ENCODE measurements at regions not wholly inside any gene's neighbourhood (a gene's known extent, or its start where the extent isn't known, plus 50 kb on each side); places are given as distances from the start of the nearest gene placed in this dataset.

DNA sequence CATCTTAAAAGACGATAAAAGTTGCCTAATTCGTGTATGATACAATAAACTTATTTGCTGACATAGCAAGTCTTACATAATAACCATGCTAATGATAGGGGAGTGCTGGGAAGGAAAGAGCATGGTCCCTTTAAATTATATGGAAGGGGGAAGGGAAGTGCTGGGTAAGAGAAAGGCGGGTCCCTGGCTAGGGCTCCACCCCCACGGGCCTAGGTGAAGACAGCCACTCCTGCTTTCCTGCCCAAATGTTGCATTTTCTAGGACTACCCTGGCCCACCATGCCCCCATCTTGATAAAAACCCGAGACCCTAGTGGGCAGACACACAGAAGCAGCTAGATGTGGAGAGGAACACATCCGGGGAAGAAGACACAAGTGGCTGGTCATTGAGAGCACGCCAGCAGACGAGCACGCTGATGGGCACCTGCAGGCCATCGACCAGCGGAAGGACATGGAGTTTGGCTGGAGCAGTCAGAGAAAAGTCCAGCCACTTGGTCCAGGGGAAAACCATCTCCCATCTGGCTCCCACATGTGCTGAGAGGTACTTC, 328.7 kb downstream of the ARL4A start:
- Histone ChIP-seq H3K9ac (no peak overlapping the region), H3K79me2 (ENCODE audit: insufficient read depth, low read depth) (no peaks in the 10 kb centered on the region), H3K27ac (no peak overlapping the region), H3K4me2 (no peak overlapping the region), H3K4me1 (ENCODE audit: low read depth, poor library complexity, severe bottlenecking) (no peaks in the 10 kb centered on the region), H3K4me3 (IDR thresholded peaks at IDR 0.05; ENCODE audit: insufficient read depth, low read depth, low read length) (no peak overlapping the region), H4K20me1 (ENCODE audit: insufficient read depth) (no peaks in the 10 kb centered on the region), H3K27me3 (ENCODE audit: insufficient read depth, low read depth) (no peaks in the 10 kb centered on the region), H3K36me3 (ENCODE audit: insufficient read depth) (no peaks in the 10 kb centered on the region), H2AFZ (ENCODE audit: low read depth) (no peak overlapping the region)
- TF ChIP-seq, protein P1, sequence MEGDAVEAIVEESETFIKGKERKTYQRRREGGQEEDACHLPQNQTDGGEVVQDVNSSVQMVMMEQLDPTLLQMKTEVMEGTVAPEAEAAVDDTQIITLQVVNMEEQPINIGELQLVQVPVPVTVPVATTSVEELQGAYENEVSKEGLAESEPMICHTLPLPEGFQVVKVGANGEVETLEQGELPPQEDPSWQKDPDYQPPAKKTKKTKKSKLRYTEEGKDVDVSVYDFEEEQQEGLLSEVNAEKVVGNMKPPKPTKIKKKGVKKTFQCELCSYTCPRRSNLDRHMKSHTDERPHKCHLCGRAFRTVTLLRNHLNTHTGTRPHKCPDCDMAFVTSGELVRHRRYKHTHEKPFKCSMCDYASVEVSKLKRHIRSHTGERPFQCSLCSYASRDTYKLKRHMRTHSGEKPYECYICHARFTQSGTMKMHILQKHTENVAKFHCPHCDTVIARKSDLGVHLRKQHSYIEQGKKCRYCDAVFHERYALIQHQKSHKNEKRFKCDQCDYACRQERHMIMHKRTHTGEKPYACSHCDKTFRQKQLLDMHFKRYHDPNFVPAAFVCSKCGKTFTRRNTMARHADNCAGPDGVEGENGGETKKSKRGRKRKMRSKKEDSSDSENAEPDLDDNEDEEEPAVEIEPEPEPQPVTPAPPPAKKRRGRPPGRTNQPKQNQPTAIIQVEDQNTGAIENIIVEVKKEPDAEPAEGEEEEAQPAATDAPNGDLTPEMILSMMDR (conservative IDR thresholded peaks at IDR 0.05; ENCODE audit: low read depth, low read length): no peak

DNA sequence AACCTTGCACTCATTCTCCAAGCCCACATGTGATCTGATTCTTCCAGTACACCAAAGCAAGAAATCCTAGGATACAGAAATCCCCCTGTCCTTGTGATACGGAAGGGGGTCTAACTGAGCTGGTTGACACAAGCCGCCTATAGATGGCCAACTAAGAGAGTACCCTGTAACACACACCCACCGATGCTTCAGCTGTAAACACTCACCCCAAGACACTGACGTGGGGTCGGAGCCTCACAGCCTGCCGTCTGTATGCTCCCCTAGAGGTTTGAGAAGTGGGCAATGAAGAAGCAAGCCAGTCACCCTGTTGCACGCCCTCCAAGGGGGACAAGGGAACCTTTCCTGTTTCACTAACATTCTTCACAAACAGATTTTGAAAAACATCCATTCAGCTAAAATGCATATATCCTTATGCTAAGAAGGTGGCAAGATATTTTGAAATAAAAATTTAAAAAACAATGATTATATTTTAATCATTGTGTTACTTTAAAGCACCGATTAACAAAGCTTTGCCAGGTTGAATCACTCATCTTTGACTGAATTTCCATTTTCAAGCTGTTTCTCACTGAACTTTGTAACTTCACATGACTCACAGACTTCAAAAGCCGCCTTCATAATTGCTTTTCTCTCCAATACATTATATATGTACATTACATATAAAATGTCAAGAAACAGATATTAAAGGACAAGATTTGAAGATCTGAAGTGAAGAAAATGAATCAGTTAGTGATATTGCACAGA, 329.3 kb downstream of the ARL4A start:
- TF ChIP-seq, protein P1 (conservative IDR thresholded peaks at IDR 0.05; ENCODE audit: low read depth, low read length): no peak
- Histone ChIP-seq H4K20me1 (ENCODE audit: insufficient read depth) (no peaks in the 10 kb centered on the region), H3K36me3 (ENCODE audit: insufficient read depth) (no peaks in the 10 kb centered on the region), H3K4me3 (IDR thresholded peaks at IDR 0.05; ENCODE audit: insufficient read depth, low read depth, low read length) (no peak overlapping the region), H2AFZ (ENCODE audit: low read depth) (no peak overlapping the region), H3K79me2 (ENCODE audit: insufficient read depth, low read depth) (no peaks in the 10 kb centered on the region), H3K27ac (no peak overlapping the region), H3K4me2 (no peak overlapping the region), H3K4me1 (ENCODE audit: low read depth, poor library complexity, severe bottlenecking) (no peaks in the 10 kb centered on the region), H3K9ac (no peak overlapping the region), H3K27me3 (ENCODE audit: insufficient read depth, low read depth) (no peaks in the 10 kb centered on the region)

DNA sequence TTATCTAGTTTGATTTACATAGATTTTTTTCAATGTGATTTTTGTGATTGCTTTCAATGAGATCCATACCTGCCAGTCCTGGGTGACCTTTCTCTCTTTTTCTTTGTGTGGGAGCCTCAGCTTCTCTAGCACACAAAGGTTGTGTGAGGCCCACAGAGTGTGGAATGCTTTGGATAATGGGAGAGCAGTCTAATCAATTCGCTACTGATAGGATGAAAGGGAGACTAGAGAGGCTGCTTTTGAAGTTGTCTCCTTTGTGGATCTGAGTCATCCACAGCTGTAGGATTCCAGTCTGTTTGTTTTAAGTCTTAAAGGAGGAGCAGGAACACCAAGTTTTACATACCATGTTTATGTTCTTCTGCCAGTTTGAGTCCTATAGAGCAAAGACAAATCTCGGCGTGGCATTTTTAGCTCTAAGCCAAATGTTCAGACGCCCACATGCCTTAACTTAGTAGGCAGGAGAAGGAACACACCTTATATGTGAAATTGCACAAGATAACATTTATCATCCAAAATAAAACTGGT, 330.0 kb downstream of the ARL4A start:
- TF ChIP-seq, protein P1 (conservative IDR thresholded peaks at IDR 0.05; ENCODE audit: low read depth, low read length): no peak
- H3K9ac ChIP-seq: no peak overlapping the region
- H3K27me3 ChIP-seq (ENCODE audit: insufficient read depth, low read depth): no peaks in the 10 kb centered on the region
- H3K4me1 ChIP-seq (ENCODE audit: low read depth, poor library complexity, severe bottlenecking): no peaks in the 10 kb centered on the region
- H3K36me3 ChIP-seq (ENCODE audit: insufficient read depth): no peaks in the 10 kb centered on the region
- H3K4me3 ChIP-seq (IDR thresholded peaks at IDR 0.05; ENCODE audit: insufficient read depth, low read depth, low read length): no peak overlapping the region
- H3K4me2 ChIP-seq: no peak overlapping the region
- H4K20me1 ChIP-seq (ENCODE audit: insufficient read depth): no peaks in the 10 kb centered on the region
- H3K79me2 ChIP-seq (ENCODE audit: insufficient read depth, low read depth): no peaks in the 10 kb centered on the region
- H2AFZ ChIP-seq (ENCODE audit: low read depth): no peak overlapping the region
- no peak overlapping the region for H3K27ac ChIP-seq

DNA sequence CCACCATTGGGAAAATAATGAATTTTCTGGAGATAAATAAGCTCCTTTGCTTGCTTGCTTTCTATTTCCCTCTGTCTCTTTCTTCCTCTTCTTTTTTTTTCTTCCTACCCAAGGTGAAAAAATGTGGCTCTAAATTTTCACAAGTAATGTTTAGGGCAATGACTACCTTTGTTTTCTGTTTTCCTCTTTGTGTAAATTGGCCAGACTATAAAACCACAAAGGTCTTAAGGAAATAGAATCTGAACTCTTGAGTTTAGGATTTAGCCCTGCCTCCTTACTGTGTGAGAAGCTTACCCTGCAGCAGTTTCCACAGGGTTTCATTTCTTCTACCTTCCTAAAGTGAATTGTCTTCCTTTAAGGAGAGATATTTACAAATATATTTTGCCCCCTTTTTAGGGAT, 330.4 kb downstream of the ARL4A start:
- Histone ChIP-seq H3K27me3 (ENCODE audit: insufficient read depth, low read depth) (no peaks in the 10 kb centered on the region), H3K9ac (no peak overlapping the region), H3K36me3 (ENCODE audit: insufficient read depth) (no peaks in the 10 kb centered on the region), H3K27ac (no peak overlapping the region), H3K4me3 (IDR thresholded peaks at IDR 0.05; ENCODE audit: insufficient read depth, low read depth, low read length) (no peak overlapping the region), H3K4me2 (no peak overlapping the region), H2AFZ (ENCODE audit: low read depth) (no peak overlapping the region), H3K79me2 (ENCODE audit: insufficient read depth, low read depth) (no peaks in the 10 kb centered on the region), H4K20me1 (ENCODE audit: insufficient read depth) (no peaks in the 10 kb centered on the region), H3K4me1 (ENCODE audit: low read depth, poor library complexity, severe bottlenecking) (no peaks in the 10 kb centered on the region)
- TF ChIP-seq, protein P1 (conservative IDR thresholded peaks at IDR 0.05; ENCODE audit: low read depth, low read length): no peak

All from KMS-11 (cell line).